ENCODE measurements at regions not wholly inside any gene's neighbourhood (a gene's known extent, or its start where the extent isn't known, plus 50 kb on each side); places are given as distances from the start of the nearest gene placed in this dataset.
A peak's percentile ranks its signal among the peaks of the same experiment; 100 is the strongest.

DNA sequence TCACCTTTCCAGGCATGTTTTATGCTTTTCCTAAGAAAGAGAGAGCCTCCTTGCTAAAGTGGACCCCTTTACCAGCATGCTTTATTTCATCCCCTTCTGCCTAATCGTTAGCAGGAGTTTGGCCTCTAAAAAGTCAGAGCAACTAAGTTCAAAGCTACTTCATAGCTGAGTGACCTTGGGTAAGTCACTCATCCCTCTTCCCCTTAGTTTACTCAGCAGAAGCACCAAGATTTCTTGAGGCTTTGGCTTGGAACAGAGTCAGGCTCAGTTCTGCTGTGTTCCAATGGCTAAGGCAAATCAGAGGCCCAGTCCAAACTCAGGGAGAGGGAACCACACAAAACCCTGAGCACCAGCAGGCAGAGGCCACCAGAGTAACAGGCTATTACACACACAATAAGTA is 254.9 kb downstream of the TJP1 start:
- intact Hi-C loops (cut with DNase I, micrococcal nuclease), result no loop called here
- no peak for ATAC-seq
- no peak for DNase-seq

DNA sequence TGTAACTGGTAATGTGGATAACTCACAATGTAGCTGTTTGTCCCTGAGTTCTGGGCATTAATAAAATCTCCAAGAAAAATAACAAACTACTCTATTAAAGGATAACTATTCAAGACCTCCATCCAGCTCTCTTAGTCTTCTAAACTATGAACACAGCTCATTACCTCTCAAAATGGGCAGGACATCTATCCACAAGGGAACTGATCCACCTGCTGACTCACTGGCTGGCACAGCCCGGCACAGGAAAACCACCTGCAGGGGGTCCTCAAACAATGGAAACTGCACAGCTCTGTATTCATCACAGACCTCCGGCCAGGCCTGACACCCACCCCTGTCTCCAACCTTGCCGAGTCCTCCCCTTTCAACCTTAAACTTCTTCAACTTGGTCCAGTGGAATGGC is 255.4 kb downstream of the TJP1 start:
- DNase-seq (no peak), ATAC-seq (no peak)
- intact Hi-C loops (cut with DNase I, micrococcal nuclease), result no loop called here

DNA sequence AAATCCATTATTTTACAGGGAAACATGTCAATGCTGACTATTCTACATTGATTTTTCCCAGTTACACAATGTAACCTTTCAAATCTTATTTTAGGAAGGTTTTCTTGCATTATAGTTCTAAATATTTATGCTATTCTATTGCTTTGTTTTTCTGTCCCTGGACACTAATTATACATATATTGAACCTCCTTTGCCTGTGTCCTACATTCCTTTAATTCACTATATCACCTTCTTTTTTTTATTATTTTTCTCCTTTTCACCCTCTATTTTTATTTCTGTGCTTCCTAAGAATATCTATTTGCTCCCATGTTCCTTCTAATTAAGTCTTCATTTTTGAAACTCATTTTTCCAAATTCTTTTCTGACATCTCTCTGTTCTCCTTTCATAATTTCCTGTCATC is 259.2 kb downstream of the TJP1 start:
- DNase-seq, result no peak
- ATAC-seq, result no peak
- intact Hi-C loops (cut with DNase I, micrococcal nuclease), result no loop called here

DNA sequence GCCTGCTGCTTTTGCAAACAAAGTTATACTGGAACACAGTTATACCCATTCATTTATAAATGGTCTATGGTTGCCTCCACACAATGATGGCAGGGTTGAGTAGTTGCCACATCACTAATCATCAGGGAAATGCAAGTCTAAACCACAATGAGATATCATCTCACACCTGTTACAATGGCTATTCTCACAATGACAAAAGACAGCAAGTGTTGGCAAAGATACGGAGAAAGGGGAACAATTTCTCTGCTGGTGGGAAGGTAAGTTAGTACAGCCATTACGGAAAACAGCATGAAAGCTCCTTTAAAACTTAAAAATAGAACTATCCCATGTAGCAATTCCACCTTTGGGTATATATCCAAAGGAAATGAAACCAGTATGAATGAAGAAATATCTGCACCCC is 261.4 kb downstream of the TJP1 start:
- intact Hi-C loops (cut with DNase I, micrococcal nuclease), result no loop called here
- DNase-seq, result no peak
- no peak for ATAC-seq

DNA sequence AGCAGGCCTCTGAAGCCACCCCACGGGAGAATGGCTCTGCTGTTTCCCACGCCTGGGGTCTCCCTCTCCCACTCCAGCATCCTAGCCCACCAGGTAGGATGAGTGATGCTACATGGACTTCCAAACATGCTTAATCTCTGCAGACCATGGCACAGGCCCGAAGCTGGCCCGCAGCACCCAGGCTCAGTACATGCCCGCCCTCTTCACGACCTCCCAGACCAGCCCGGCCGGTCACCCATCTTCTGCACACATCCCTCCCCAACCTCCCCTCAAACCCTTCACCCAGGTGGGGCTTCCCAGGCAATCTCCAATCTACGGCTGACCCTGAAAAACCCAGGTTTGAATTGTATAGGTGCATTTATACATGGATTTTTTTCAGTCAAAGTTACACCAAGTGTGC is 264.0 kb downstream of the TJP1 start:
- intact Hi-C loops (cut with DNase I, micrococcal nuclease), result no loop called here
- ATAC-seq (no peak), DNase-seq (no peak)

DNA sequence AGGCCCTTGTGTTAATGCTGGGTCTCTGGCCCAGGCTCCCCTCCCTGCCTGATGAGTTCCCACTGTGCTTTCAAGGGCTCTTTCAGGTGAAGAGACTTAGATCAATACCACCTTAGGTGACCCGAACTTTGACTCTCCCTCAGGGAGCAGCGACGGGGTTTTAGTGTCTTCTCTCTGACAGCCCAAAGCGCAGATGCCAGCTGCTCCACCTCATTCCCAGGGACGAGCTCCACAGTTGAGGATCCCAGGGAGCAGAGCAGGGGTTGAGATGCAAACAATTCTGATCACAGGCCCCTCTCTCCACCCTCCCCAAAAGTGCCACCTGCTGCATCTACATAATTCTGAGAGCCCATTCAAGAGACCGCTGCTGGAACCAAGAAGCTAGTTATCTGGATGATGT is 265.1 kb downstream of the TJP1 start:
- DNase-seq (no peak), ATAC-seq (no peak)
- intact Hi-C loops (cut with DNase I, micrococcal nuclease), result no loop called here

DNA sequence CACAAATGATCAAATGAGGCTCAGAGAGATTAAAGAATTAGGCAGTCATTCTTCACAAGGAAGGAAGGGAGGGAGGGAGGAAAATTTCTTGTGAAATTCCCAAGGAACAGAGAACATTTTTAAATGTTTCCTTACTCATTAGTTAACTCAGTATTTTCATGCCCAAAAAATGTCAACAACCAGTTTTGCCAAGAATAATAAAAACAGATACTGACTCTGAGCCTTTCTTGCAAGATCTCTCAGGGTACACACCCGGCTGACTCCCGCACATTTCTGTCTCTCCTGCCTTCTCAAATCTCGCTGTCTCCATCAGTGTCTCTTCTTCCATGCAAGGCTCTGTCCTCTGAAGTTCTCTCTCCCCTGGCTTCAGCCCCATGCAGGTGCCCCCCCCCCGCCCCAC is 265.9 kb downstream of the TJP1 start:
- ATAC-seq (no peak), DNase-seq (no peak)
- intact Hi-C loops (cut with DNase I, micrococcal nuclease), result no loop called here

DNA sequence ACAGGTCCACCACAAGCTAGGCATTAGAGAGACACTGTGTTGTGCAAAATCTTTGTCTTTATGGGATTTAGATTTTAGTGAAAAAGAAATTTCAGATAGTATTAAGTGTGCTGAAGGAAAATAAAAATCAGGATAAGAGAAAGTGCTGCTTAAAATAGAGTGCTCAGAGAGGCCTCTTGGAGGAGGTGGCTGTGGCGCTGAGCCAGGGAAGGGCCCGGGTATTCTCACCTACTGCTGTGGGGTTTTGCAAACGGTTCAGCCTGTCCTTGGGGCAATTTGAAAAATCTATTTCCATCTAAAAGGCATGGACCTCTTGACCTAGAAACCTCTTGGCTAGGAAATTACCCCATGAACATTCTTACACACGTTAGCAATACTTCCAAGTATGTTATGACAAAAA is 267.7 kb downstream of the TJP1 start:
- ATAC-seq (no peak), DNase-seq (no peak)
- intact Hi-C loops (cut with DNase I, micrococcal nuclease), result no loop called here

DNA sequence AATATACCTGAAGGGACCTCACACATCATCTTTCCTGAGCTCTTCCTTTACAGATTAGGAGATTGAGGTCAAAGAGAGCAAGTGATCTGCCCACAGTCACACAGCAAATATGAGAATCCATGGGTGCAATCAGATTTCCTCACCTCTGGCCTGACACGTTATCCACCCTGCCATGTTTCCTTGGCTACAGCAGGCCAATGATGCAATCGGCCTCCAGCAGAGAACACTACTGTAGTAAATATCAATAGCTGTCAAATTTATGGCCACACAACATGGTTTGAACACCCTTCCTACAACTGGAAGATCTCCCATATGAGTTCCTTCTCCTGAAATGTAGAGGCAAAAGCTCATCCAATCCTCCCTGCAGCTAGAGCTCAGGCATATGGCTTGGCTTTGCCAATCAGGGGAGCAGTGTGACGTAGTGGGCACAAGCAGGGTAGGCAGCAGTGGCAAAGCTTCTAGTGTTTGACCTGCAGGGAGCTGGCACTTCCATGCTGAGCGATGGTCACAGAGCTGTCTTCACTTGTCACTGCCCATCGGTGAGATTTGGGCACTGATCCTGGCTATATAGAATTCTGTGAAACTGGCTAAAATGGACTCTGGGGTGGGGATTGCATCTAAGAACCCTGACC is 271.3 kb downstream of the TJP1 start:
- intact Hi-C loops (cut with DNase I, micrococcal nuclease), result no loop called here
- no peak for DNase-seq
- ATAC-seq, result no peak

DNA sequence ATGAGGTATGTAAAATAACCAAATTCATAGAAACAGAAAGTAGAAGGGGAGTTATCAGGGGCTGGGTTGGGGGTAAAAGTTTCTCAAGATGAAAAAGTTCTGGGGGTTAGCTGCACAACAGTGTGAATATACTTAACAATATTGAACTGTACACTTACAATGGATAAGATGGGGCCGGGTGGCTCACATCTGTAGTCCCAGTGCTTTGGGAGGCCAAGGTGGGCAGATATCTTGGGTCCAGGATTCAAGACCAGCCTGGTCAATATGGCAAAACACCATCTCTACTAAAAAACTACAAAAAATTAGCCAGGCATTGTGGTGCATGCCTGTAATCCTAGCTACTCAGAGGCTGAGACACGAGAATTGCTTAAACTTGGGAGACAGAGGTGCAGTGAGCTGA is 274.3 kb downstream of the TJP1 start:
- DNase-seq (no peak), ATAC-seq (no peak)
- intact Hi-C loops (cut with DNase I, micrococcal nuclease), result no loop called here

DNA sequence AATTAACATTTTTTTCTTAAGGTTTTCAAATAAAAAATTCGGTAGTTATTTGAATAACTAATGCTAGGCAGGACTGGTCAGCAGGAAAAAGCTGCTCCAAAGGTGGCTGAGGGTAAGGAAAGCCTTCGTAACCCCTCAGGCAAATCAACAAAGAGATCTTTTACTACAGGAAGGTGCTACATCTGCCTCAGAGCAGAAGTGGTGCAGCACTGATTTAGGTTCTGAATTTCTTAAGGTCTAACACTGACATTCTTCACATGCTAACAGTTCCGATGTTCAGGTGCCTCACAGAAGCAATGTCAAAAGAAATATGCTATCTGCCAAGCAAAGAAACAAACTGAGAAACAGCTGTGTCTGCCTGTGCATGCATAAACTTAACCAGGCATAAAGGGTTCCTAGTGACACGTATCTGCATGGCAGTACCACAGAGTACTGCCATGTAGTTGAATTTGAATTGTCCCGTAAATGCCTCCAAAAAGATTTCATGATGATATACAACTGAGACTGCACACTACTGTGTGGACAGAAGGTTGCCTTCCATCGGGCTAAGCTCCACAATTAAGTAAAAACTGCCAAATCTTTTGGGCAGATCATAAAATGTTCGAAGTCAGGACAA is 275.0 kb upstream of the NSMCE3 start:
- ATAC-seq, result no peak
- intact Hi-C loops (cut with DNase I, micrococcal nuclease), result no loop called here
- DNase-seq, result no peak

DNA sequence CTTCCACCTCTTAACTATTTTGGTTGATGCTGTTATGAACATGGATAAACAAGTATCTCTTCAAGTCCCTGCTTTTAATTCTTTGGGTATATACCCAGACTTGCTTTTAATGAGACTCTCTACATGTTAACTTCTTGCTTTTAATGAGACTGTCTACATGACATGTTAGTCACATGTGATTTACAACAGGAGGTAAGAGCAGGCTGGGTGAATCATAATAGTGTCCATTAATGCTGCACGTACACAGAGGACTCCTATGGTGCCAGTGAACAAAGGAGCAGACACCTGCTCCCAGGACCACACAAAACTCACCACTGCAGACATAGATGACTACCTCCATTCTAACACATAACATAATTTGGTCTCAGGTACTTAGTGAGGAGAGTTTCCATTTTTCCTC is 273.4 kb upstream of the NSMCE3 start:
- no peak for ATAC-seq

DNA sequence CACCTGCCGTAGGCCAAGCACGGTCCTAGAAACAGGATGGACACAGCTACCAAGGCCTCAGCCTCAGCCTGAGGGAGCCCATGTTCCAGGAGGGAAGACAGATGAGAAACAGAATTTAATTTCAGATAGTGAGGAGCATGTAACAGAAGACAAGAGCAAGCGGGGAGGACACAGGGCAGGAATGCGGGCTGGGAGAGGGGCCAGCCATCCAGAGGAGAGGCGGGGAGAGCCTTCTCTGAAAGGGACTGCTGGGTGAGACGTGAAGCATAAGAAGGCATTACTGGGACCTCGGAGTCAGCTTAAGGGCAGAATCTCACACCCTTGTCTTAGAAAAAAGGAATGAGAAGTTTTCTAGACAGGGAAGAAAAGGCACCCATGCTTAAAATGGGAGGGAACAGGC is 271.7 kb upstream of the NSMCE3 start:
- no peak for DNase-seq
- intact Hi-C loops (cut with DNase I, micrococcal nuclease), result no loop called here
- no peak for ATAC-seq

More for the DNA sequence above, 273.4 kb upstream of the NSMCE3 start:
- DNase-seq, result no peak
- intact Hi-C loops (cut with DNase I, micrococcal nuclease), result no loop called here

DNA sequence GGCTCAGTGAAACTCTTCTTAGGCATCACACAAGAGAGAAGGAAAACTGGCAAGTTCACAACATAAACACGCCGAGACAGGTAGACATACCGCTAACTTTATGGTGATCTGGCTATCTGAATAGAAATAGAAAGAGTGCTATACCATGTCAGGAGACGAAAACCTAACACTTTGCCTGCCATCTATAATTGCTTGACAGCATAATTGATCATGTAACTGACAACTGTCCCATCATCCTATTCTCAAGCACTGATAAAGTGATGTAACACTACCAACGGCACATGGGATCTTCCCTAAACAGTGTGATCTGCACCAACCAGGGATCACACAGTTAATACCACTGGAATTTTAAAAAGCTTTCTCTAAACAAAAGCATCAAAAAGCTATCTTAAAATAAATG is 270.9 kb upstream of the NSMCE3 start:
- DNase-seq (no peak), ATAC-seq (no peak)

DNA sequence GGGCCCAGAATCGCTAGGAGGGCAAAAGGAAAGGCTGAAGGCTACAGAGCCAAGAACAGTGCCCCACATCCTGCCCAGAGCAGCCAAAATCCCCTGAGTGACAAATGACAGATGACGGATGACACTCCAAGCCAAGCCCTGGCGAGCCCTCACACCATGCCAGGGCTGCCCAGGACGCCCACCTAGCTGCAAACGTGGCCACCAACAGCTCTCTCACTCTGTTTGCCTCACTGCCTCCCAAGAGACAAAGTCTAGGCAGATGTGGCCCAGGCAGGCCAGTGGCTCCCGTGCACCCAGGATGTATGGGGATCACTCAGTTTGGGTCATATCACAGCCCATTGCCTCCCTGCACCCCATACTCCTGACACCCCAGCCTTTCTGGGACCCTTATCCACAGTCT is 270.1 kb upstream of the NSMCE3 start:
- DNase-seq, result no peak
- no peak for ATAC-seq
- intact Hi-C loops (cut with DNase I, micrococcal nuclease), result no loop called here

More for the DNA sequence above, 270.9 kb upstream of the NSMCE3 start:
- intact Hi-C loops (cut with DNase I, micrococcal nuclease), result no loop called here

DNA sequence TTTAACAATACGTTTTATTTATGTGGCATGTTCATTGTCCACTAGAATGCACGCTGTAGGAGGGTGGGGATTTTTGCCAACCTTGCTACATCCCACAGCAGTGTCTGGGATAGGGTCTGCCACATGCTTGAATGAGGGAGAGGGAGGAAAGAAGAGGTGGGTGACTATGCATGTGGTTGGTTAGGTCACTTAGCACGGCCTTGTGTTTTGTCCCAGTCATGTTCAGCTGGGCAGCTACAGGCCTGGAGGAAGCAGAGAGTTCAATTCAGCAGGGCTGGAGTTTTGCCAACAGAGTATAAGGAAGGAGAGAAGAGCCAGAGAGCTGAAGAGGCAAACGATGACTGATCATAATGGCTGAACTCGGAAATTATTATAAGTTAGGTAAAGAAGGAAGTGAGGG is 268.4 kb upstream of the NSMCE3 start:
- peak; percentile 97 for ATAC-seq
- intact Hi-C loops (cut with DNase I, micrococcal nuclease), result no loop called here
- DNase-seq, result peak; percentile 44 to 50

DNA sequence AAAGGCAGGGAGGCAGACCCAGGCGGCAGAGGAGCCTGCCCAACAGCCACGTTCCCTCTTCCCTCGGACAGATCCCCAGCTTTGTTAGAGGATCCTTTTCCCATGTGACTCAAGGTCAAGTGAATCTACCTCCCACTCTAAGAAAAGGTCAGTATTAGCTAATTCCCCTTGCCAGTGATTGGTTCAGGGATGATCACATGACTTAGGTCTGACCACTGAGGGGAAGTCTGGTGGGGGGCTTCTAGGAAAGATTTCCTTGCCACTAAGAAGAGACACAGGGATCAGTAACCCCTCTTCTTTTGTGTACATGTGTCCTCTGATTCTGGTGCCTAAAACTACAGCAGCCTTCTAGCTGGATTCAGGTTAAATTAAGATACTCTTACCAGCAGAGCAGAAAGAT is 266.3 kb upstream of the NSMCE3 start:
- intact Hi-C loops (cut with DNase I, micrococcal nuclease), result no loop called here
- DNase-seq (no peak), ATAC-seq (no peak)

DNA sequence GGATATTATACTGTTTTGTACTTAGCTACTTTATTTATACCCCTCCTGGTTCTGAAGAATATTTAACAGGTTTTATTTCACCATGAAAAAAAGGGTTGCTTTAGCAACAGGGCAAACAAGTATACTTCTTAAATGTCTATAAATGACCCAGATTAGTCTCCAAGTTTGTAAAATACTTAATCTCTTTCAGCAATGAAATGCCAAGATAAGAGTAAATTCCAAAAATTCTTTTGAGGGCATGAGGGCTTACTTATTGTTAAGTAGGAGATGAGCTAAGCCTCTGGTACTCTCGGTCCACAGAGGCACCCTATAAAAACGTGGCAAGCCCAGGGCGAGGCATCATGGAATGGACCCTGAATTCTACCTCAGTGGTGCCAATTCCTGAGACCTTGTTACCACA is 264.8 kb upstream of the NSMCE3 start:
- intact Hi-C loops (cut with DNase I, micrococcal nuclease), result no loop called here
- DNase-seq, result no peak
- no peak for ATAC-seq

DNA sequence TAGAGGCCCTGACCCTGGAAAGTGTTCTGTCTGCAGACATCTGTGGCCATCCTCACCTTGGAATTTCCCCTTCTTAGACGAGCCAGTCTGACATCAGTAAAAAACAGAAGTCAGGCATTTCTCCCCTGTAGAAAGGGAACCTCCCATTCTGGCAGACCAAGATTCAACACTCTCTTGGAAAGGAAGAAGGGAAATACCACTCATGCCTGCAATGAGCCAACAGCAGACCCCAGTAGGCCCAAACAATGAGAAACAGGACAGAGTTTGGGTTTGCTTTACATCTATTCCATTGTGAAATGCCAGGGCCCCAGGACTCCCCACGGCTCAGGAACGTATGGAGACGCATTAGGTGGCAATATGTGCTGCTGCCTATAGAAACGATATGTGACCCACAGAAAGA is 264.0 kb upstream of the NSMCE3 start:
- intact Hi-C loops (cut with DNase I, micrococcal nuclease), result no loop called here
- ATAC-seq (no peak), DNase-seq (no peak)

DNA sequence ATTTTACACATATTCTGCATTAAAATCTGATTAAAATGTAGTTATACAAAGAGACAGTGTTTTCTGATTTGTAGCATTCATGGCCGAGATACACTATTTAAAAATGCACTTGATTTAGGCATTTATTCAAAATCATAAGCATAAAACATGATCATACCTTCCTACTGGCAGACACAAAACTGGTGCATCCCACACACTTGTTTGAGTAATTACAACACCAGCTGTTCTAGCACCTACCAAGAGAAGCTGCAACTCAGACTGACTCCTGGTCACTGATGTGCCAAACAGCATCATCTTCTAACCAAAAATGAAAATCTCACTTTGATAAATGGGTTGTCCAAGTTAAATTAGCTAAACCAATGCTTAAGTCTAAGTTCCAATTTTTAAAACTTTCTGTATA is 262.7 kb upstream of the NSMCE3 start:
- ATAC-seq, result no peak
- intact Hi-C loops (cut with DNase I, micrococcal nuclease), result no loop called here

DNA sequence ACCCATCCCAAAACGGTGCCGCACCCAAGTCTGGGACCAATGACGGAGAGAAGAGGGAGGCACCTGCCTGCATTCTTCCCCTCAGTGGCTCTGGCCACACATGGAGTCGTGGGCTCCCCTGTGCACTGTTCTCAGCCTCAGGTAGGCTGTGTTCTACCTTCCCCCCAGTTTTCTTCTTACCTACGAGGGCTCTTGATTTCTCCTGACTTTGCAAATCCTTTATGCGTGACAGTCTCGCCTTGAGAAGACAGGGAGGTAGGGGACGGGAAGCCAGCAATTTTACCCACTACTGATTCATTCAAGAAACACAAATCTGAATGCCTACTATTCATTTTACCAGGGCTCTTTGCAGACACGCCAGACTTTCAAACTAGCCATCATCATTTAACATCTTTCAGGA is 261.3 kb upstream of the NSMCE3 start:
- no peak for DNase-seq
- ATAC-seq, result no peak
- intact Hi-C loops (cut with DNase I, micrococcal nuclease), result no loop called here

More for the DNA sequence above, 262.7 kb upstream of the NSMCE3 start:
- no peak for DNase-seq

Data from left colon (tissue), 2 donors.